Activated CD4-positive, alpha-beta T cell treated with anti-CD3 and anti-CD28 coated beads, Interleukin-10, Interleukin-2, amounts not matched to agents 100 ng/mL and 50 ng/mL, durations not matched to agents 16 hours and 8 hours (primary cell): ENCODE measurements at regions not wholly inside any gene's neighbourhood (a gene's known extent, or its start where the extent isn't known, plus 50 kb on each side); places are given as distances from the start of the nearest gene placed in this dataset.

Source experiments
- DNase-seq: peaks from one replicate; pipeline ENCODE4 v3.0.0-alpha.2; 2020

DNA sequence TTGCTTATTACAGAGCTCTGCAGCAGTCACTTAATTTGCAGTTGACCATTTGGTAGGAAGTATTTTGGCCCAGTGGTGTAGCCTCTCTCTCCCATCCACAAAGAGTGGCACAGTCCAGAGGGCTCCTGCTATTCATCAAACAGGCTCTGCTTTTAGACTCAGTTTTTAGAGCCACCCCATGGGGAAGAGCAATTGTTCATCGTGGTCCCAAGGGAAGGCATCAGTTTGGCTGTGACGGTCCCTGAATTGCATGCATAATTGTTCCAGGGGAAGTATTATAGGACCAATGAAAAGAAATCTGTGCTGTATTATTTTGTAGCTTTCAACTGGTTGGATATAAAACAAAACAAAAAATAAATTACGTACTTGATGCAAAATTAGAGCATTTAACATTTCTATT is 799.0 kb downstream of the DACH1 start:
- no peak for DNase-seq

- DNase-seq = no peak
Observed at GRCh38 chr13:71067165-71067815, 799.7 kb downstream of the DACH1 start.

DNA sequence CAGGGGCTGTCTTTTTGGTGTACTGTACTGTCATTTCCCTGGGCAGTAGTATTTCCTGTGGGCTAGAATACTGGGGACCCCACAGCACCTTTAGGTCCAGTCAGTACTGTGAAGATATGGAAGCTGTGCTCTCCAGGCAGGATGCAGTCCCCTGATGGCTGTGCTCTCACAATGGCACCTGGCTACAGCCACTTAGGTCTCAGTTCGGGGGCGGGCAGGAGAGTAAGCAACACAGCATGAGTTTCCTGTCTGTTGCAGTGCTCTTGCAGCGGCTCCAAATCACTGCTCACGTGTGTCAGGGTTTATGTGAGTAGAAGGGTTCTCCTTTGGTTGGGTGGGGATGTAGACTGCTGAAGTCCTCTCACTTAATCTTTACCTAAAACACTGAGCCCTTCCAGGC is 810.4 kb downstream of the DACH1 start:
- no peak for DNase-seq

GRCh38 chr13:71055644-71056043 is 811.4 kb downstream of the DACH1 start:
- DNase-seq = no peak

DNA sequence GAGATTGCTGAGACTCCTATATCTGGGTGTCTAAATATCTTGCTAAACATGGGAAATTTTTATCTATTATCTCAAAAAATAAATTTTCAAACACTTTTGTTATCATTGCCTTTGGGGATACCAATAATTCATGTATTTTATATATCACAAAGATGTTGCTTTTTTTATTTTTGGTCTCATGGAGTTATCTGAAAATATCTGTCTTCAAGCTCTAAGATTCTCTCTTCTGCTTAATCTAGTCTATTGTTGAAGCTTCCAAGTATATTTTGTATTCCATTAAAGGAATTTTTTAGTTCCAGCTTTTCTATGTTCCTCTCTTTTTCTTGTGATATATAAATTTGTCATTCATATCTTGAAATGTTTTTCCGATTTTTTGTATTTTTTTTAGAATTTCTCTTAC is 812.0 kb downstream of the DACH1 start:
- no peak for DNase-seq

DNA sequence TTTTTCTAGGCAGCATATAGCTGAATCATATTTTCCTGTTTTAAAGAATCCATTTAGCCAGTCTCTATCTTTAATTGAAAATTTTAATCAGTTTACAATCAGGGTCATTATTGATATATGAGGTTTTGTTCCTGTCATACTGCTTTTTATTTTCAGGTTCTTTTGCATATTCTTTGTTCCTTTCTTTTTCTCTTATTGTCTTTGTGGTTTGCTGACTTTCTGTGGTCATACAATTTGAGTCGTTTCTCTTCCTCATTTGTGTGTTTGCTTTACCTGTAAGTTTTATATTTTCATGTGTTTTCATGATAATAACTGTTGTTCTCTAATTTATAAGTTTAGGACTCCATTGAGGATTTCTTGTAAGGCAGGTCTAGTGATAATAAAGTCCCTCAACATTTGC is 812.6 kb downstream of the DACH1 start:
- DNase-seq = no peak

DNA sequence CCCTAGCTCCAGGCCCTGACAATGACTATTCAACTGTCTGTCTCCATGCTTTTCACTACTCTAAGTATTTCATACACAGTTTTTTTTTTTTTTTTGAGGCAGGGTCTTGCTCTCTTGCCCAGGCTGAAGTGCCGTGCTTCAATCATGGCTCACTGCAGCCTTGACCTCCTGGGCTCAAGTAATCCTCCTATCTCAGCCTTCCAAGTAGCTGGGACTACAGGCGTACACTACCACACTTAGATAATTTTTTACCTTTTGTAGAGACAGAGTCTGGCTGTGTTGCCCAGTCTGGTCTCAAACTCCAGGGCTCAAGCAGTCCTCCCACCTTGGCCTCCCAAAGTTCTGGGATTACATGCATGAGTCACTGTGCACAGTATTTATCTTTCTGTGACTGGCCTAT is 815.4 kb downstream of the DACH1 start:
- no peak for DNase-seq

DNA sequence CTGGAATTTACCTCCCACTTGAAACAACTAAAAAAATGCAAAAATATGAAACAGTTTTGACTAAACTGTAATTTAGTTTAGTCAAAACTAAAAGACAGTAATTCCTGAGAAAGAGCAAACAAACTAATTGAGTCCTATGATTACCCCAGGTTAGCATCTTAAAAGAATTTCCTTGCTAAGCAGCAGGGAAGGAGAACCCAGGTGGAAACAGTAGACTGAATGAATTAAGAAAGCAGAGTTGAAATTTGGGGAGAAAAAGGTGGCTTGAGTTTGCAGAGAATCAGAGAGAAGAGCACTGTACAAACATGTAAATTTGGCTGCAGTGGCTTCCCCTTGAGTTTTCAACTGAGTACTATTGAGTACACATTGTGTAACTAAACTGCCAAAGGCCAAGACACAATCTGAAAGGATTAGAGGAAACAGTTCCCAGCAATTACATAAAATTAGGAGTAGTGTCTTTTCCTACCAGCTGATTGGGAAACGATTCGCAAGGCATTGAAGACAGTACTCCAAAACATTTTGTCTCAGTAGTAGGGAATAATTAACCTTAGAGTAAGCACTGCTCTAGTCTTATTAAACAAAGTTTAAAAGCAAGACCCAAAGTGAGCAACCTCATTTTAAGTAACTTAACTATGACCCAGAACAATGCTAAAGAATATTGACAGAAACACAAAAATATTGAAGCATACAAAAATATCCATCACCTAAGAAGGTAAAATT is 820.5 kb downstream of the DACH1 start:
- no peak for DNase-seq

GRCh38 chr13:71045101-71045500 is 821.9 kb downstream of the DACH1 start:
- DNase-seq = no peak

DNA sequence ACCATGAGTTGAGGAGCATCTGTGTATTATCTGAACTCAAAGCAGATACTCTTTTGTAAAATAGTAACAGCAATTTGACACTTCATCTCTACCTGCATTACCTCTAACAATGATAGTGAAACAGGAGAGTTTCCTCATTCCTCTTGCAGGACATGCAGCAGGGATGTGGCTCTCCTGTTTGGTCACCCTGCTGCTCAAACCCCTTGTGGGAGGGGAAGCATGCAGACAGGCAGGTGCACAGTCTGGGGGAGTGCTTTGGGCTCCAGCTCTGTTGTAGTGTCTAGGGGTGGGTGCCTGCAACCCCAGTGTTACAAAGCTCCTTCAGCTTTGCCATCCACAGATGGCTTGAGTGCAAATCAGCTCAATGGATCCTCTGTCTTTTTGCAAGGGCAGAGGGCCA is 827.6 kb downstream of the DACH1 start:
- no peak for DNase-seq

DNA sequence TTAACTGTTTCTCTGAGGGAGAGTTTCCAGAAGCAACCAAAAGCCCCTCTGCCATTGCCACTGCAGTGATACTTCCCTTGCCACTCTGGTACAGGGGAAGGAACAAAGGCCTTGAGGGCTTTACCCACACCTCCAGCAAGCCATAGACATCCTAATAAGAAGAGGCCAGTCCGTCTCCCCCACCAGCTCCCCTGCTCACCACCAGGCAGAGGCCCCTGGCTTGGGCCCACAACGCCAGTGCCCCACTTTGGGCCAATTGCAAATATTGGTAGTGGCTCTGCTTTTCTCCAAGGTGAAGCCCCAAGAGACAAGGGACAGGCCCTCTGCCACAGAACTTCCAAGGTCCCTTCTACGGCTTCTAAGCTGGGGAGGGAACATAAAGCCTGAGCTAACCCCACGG is 833.0 kb downstream of the DACH1 start:
- no peak for DNase-seq

- DNase-seq = no peak
Observed at GRCh38 chr13:71033026-71033425, 834.0 kb downstream of the DACH1 start.

DNA sequence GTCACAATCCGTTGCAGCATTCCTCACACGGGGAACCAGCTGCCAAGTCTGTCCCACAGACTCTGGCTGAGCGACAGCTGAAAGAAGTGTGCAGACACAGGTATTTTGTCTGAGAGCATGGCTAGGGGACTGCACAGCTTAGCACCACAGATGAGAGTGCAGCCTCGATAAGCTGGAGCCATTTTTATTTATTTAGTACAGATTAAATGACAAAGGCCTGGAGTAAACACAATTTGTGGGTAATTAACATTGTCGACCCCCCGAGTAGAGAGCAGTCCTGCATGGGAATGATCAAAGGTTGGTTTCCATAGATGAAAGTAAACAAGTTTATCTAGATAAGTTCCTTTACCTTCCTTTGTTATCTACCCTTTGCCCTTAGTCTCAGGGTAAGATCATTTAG is 836.2 kb downstream of the DACH1 start:
- DNase-seq = no peak

- DNase-seq = no peak
Observed at GRCh38 chr13:71028884-71029283, 838.1 kb downstream of the DACH1 start.

- no peak for DNase-seq
Observed at GRCh38 chr13:71021825-71022422, 845.1 kb downstream of the DACH1 start.

GRCh38 chr13:71018995-71019394 is 848.0 kb downstream of the DACH1 start:
- no peak for DNase-seq

DNA sequence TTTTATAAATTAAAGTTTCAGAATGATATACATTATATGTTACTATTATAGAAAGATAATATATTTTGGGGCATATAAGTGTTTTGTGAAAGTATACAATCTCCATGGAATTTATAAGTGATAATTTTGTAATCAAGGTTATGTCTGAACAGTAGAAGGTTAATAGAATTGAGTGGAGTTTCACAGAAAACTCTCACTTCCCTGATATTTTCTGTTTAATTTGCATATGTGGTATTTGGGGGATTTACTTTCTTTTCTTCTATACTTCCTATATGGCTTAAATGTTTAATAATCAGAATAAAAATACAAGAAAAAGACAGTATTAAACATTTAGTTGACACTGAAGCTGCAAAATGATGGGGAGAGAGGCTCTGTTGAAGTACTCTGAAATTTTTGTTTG is 848.5 kb downstream of the DACH1 start:
- DNase-seq = no peak

DNA sequence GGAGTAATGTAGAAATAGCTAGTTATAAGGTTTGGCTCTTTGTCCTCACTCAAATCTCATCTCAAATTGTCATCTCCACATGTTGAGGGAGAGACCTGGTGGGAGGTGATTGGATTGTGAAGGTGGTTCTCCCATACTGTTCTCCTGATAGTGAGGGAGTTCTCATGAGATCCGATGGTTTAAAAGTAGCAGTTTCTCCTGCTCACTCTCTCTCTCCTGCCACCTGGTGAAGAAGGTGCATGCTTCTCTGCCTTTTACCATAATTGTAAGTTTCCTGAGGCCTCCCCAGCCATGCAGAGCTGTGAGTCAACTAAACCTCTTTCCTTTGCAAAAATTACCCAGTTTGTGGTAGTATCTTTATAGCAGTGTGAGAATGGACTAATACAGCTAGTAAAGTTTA is 849.4 kb downstream of the DACH1 start:
- DNase-seq = no peak

DNA sequence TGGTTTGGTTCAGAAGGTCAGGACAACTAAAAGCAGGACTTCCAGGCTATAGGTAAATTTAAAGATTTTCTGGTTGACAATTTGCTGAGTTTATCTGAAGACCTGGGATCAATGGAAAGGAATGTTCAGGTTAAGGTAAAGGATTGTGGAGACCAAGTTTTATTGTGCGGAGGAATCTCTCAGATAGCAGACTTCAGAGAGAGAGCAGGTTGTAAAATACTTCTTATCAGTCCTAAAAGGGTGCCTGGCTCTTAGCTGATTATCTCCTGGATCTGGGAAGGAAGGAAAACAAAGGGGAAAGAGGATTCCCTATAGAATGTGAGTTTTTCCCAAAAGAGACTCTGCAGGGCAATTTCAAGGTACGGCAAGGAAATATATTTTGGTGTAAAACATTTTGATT is 851.5 kb downstream of the DACH1 start:
- DNase-seq = no peak

- DNase-seq = no peak
Observed at GRCh38 chr13:71015021-71015420, 852.0 kb downstream of the DACH1 start.

DNA sequence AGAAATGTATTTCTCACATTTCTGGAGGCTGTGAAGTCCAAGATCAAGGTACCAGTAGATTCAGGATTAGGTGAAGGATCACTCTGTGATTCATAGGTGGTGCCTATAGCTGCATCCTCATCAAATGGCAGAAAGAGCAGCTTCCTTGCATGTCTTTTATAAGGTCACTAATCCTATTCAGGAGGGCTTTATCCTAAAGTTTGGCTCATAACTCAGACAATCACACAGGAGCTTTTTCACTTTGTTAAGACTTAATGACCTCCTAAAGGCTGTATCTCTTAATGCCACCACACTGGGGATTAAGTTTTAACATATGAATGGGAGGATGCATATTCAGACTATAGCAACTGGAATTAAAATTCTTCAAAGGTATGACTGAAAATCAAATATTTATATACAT is 861.1 kb downstream of the DACH1 start:
- DNase-seq = no peak

DNA sequence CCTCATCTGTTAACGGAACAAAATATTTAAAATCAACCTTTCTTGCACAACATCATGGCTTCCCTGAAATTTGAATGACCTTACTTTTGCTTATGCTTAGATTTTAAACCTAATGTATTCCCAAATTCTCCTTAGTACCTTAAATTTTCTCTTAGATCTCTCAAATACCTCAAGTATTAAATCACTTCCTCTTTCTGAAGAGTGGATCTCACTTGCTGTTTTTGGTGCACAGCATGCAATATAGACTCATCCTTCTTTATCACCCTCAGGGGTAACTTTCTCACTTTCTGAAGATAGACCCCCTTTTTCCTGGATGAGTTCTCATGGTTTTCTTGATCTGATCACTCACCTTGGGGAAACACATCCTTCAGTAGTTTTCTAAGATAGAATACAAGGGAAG is 871.7 kb downstream of the DACH1 start:
- DNase-seq = no peak

DNA sequence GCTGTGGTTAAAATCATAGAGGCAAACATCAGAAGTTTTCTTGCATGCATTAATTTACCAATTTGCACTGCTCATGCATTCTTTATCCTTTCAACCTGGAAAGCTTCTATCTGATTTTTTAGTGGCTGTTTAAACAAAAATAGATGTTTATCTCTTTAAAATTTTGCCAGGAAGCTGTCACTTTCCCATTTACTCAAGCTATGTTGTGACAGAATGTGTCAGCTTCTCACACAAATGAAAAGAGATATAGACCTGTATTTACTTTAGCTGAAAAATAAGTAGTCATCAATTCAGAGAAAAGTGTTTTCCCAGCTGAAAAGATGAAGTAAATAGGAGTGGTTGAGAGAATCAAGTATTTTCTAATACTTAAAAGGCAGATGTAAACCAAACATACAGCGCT is 872.8 kb downstream of the DACH1 start:
- DNase-seq = no peak

DNA sequence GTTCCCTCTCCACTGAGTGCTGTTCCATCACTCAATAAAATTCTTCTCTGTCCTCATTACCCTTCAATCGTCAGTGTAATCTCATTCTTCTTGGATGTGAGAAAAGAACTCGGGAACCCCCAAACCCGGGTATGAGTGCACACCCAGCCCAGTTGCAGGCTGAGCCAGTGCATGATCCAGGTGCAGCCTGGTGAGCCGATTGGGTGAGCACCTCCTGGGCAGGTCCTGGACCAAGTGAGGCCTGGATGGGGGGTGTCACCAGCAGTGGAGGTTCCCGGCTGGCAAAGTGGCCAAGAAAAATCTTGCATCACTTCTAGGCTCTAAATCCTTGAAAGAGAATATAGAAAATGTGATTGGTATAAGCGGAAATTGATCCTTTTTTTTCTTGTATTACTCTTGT is 878.8 kb upstream of the KLHL1 start:
- DNase-seq = no peak

GRCh38 chr13:70985371-70985770 is 877.1 kb upstream of the KLHL1 start:
- DNase-seq = no peak
